Muscle of leg (tissue), 3 donors: ENCODE measurements at regions not wholly inside any gene's neighbourhood (a gene's known extent, or its start where the extent isn't known, plus 50 kb on each side); places are given as distances from the start of the nearest gene placed in this dataset.
A peak's percentile ranks its signal among the peaks of the same experiment; 100 is the strongest.

ENCODE experiments used
- DNase-seq: peaks from one replicate; pipeline ENCODE4 v3.0.0; 2013
- H3K27ac ChIP-seq: one replicate; pipeline ENCODE4 v1.5.1; 2013; ENCODE audit warnings: mild to moderate bottlenecking, low read length, control low read depth
- H3K27me3 ChIP-seq: one replicate; pipeline ENCODE4 v1.6.1; 2013; ENCODE audit warnings: low read length; ENCODE audit not compliant: control insufficient read depth, insufficient read depth
- H3K36me3 ChIP-seq: one replicate; pipeline ENCODE4 v1.6.1; 2013; ENCODE audit warnings: low read length; ENCODE audit not compliant: control insufficient read depth, insufficient read depth
- H3K4me1 ChIP-seq: one replicate; pipeline ENCODE4 v1.6.1; 2013; ENCODE audit warnings: low read length; ENCODE audit not compliant: control insufficient read depth, insufficient read depth
- H3K4me3 ChIP-seq: one replicate; pipeline ENCODE4 v1.5.1; 2013; ENCODE audit warnings: low read length, control low read depth
- H3K9me3 ChIP-seq: replicated peaks from 2 replicates; pipeline ENCODE4 v1.6.1; 2013; ENCODE audit warnings: low read depth, low read length; ENCODE audit not compliant: control insufficient read depth
- WGBS: methylation state at CpG from one replicate; pipeline ENCODE4 v1.1.5; 2013; ENCODE audit warnings: missing lambda C conversion rate; ENCODE audit not compliant: insufficient coverage; 5-methylcytosine and 5-hydroxymethylcytosine counted together

- Histone ChIP-seq H3K36me3 (no peaks in the 10 kb centered on the region), H3K27ac (peak overlapping the region; percentile 59), H3K4me3 (no peak overlapping the region), H3K4me1 (peaks cover 3% of the 10 kb centered on the region), H3K9me3 (no peaks in the 10 kb centered on the region), H3K27me3 (no peaks in the 10 kb centered on the region)
- DNase-seq = peak; percentile 96
- whole genome bisulfite sequencing = 0% methylated on average over 1 of the region's 2 CpGs
These were observed 54.2 kb downstream of the SIX6 start for GRCh38 chr14:60563113-60563512.

GRCh38 chr14:60565211-60565610 is 56.3 kb downstream of the SIX6 start:
- no peaks in the 10 kb centered on the region for H3K36me3 ChIP-seq
- WGBS = 67% methylated on average over 2 of the region's 6 CpGs

DNA sequence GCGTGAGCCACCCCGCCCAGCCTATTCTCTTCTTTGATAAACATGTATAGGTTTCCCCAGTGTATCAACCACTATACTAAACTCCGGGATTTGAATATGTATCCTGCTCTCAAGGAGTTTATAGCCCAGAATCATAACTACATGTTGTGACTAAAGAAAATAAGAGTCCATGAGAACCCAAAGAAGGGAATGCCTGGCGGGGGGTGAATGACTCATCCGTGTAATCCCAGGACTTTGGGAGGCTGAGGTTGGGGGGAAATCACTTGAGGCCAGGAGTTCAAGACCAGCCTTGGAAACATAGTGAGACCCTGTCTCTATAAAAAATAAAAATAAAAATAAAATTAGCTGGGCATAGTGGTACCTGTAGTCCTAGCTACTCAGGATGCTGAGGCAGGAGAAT is 57.2 kb downstream of the SIX6 start:
- no peak overlapping the region for H3K27ac ChIP-seq
- H3K4me3 ChIP-seq = no peak overlapping the region
- peaks cover 3% of the 10 kb centered on the region for H3K4me1 ChIP-seq
- H3K9me3 ChIP-seq = no peaks in the 10 kb centered on the region
- WGBS = 100% methylated on average over 1 of the region's 5 CpGs
- no peaks in the 10 kb centered on the region for H3K36me3 ChIP-seq
- no peak for DNase-seq
- H3K27me3 ChIP-seq = no peaks in the 10 kb centered on the region

More at GRCh38 chr14:60565211-60565610, 56.3 kb downstream of the SIX6 start:
- Histone ChIP-seq H3K27ac (no peak overlapping the region), H3K9me3 (no peaks in the 10 kb centered on the region), H3K27me3 (no peaks in the 10 kb centered on the region), H3K4me3 (no peak overlapping the region), H3K4me1 (peaks cover 3% of the 10 kb centered on the region)
- peak; percentile 15 for DNase-seq

DNA sequence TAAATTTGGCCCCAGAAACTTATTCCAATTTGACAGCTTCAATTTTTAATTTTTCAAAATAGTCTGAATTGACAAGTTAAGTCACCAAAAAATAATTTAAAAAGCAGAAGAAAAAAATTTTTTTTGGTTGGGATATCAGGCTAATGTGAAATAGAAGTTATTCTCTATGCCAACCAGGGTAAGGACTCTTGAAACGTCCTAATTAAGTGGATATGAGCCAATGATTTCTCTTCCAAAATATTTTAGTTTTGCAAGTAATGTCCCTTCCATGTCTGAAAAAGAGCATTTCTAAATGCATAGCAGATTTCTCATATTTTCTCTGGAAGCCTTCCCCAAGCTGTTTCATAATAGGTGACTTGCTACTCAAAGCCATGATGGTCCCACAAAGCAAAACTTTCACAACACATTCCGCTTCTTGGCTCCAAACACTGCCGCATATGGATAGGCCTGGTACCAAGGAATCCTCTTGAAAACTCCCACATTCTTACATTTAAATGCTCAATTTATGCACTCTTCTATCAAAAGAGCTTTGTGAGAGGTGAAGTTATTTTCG is 65.1 kb downstream of the SIX6 start:
- Histone ChIP-seq H3K27me3 (no peaks in the 10 kb centered on the region), H3K36me3 (no peaks in the 10 kb centered on the region), H3K27ac (peak overlapping the region; percentile 42), H3K4me1 (no peaks in the 10 kb centered on the region), H3K9me3 (no peaks in the 10 kb centered on the region), H3K4me3 (no peak overlapping the region)
- DNase-seq = peak; percentile 87
- no CpG with 5 or more reads among the region's 4 CpGs for WGBS

GRCh38 chr14:60575008-60575407 is 66.1 kb downstream of the SIX6 start:
- Histone ChIP-seq H3K4me1 (no peaks in the 10 kb centered on the region), H3K27ac (no peak overlapping the region), H3K36me3 (no peaks in the 10 kb centered on the region), H3K9me3 (no peaks in the 10 kb centered on the region), H3K4me3 (no peak overlapping the region), H3K27me3 (no peaks in the 10 kb centered on the region)
- no peak for DNase-seq
- no CpG with 5 or more reads among the region's 2 CpGs for WGBS

- H3K4me1 ChIP-seq = no peaks in the 10 kb centered on the region
- no peak overlapping the region for H3K4me3 ChIP-seq
- DNase-seq = no peak
- H3K9me3 ChIP-seq = no peaks in the 10 kb centered on the region
- H3K27ac ChIP-seq = no peak overlapping the region
- WGBS = no CpG with 5 or more reads among the region's 3 CpGs
- H3K36me3 ChIP-seq = no peaks in the 10 kb centered on the region
- H3K27me3 ChIP-seq = no peaks in the 10 kb centered on the region
These were observed 63.6 kb downstream of the SIX1 start for GRCh38 chr14:60585676-60586075.

GRCh38 chr14:60589442-60589841 is 59.8 kb downstream of the SIX1 start:
- WGBS = no CpG with 5 or more reads among the region's 1 CpG
- no peaks in the 10 kb centered on the region for H3K36me3 ChIP-seq
- H3K27me3 ChIP-seq = no peaks in the 10 kb centered on the region
- no peak for DNase-seq
- no peak overlapping the region for H3K4me3 ChIP-seq
- no peak overlapping the region for H3K27ac ChIP-seq
- no peaks in the 10 kb centered on the region for H3K4me1 ChIP-seq
- H3K9me3 ChIP-seq = no peaks in the 10 kb centered on the region

- no peaks in the 10 kb centered on the region for H3K4me1 ChIP-seq
- H3K27ac ChIP-seq = peak overlapping the region; percentile 72
- no peaks in the 10 kb centered on the region for H3K27me3 ChIP-seq
- no peaks in the 10 kb centered on the region for H3K9me3 ChIP-seq
- H3K36me3 ChIP-seq = no peaks in the 10 kb centered on the region
- no peak overlapping the region for H3K4me3 ChIP-seq
- no CpG with 5 or more reads among the region's 1 CpG for WGBS
- peak; percentile 65 for DNase-seq
These were observed 58.3 kb downstream of the SIX1 start for GRCh38 chr14:60590991-60591414.
